SK-N-SH treated with all-trans-retinoic acid at 6 μM for 48 hours (cell line): ENCODE measurements at regions not wholly inside any gene's neighbourhood (a gene's known extent, or its start where the extent isn't known, plus 50 kb on each side); places are given as distances from the start of the nearest gene placed in this dataset.

ENCODE experiments used
- CSDC2 ChIP-seq: fragments of 250-450 bp; sonication (Bioruptor Pico); IDR thresholded peaks from 2 replicates; pipeline ENCODE4 v1.5.0; 2020; ENCODE audit warnings: mild to moderate bottlenecking, moderate library complexity
- RARB ChIP-seq: fragments of 250-450 bp; sonication (Bioruptor Pico); IDR thresholded peaks from 2 replicates; pipeline ENCODE4 v1.8.0; 2021; ENCODE audit warnings: mild to moderate bottlenecking, moderate library complexity
- TCF4 ChIP-seq: fragments of 250-450 bp; sonication (Bioruptor Pico); IDR thresholded peaks from 2 replicates; pipeline ENCODE4 v1.8.0; 2021; ENCODE audit warnings: mild to moderate bottlenecking, moderate library complexity, borderline replicate concordance
- TOX ChIP-seq: fragments of 250-450 bp; sonication (Bioruptor Pico); IDR thresholded peaks from 2 replicates; pipeline ENCODE4 v1.8.0; 2021; ENCODE audit warnings: mild to moderate bottlenecking, moderate library complexity, borderline replicate concordance
- ZC3H10 ChIP-seq: fragments of 250-450 bp; sonication (Bioruptor Pico); IDR thresholded peaks from 2 replicates; pipeline ENCODE4 v1.5.1; 2021; ENCODE audit warnings: mild to moderate bottlenecking, moderate library complexity
- ZFP30 ChIP-seq: fragments of 450-650 bp; formaldehyde crosslinking; IDR thresholded peaks from 2 replicates; pipeline ENCODE4 v1.5.0; 2022; ENCODE audit warnings: mild to moderate bottlenecking, moderate library complexity

DNA sequence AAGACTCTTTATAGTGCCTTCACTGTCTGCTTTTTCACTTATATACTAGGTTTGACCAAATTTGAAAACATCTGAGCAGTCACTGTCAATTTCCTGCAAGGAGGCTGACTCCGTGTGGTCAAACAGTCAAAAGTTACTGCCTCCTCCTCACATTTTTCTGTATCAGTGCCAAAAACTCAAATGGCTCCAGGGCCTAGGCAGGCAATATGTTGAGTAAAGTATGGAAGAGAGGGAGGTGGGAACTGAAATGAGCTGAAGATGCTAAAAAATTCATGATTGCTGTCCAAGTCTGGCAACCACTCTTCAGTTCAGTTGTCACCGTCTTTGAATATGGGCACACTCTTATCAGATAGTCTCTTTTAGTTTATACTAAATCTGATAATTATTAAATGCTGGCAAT, 551.6 kb downstream of the CCSER2 start:
- TF ChIP-seq TCF4 (CRISPR knock-in tag) (no peak), RARB (CRISPR knock-in tag) (no peak), TOX (CRISPR knock-in tag) (no peak), ZFP30 (CRISPR knock-in tag) (no peak), CSDC2 (CRISPR knock-in tag) (no peak), ZC3H10 (CRISPR knock-in tag) (no peak)
